ENCODE measurements at regions not wholly inside any gene's neighbourhood (a gene's known extent, or its start where the extent isn't known, plus 50 kb on each side); places are given as distances from the start of the nearest gene placed in this dataset.
"Not testable (repeated sequence)": the region's sequence is repeated elsewhere in the genome, so short reads cannot be mapped to it uniquely, and the experiment has no call there.

DNA sequence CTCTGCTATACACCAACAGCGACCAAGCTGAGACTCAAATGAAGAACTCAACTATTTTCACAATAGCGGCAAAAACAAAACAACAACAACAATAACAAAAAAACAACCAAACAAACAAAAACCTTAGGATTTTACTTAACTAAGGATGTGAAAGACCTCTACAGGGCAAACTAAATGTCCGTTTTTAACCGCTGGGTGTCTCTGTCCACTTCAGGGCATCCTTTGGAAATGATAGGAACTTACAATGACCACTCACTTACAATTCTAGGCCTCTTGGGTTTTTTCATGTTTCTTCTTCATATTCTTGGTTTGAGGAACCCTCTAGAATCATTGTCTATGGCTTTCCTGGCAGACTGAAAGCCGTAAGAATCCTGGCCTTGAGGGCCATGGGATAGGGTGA is 134.0 kb upstream of the FAM78B start:
- H3K9me3 Mint-ChIP-seq = peaks cover 0 to 12% (median 0%) of the 10 kb centered on the region in 3 donors
- no peak overlapping the region for H3K4me3 ChIP-seq (ENCODE audit: control insufficient read depth in 1 of 2, extremely low read depth in 1 of 2, low read length in 1 of 2)
- no peaks in the 10 kb centered on the region for H3K4me1 Mint-ChIP-seq
- no peaks in the 10 kb centered on the region for H3K9me3 ChIP-seq
- POLR2A ChIA-PET = no interaction called here
- DNase-seq (no peak), ATAC-seq (replicated peaks in 1 of 4) (no peak)
- no peak overlapping the region for H3K4me3 Mint-ChIP-seq
- H3K36me3 ChIP-seq (ENCODE audit: control insufficient read depth in 2 of 2, extremely low read depth in 1 of 2, insufficient read depth in 1 of 2, low read length in 1 of 2) = no peaks in the 10 kb centered on the region
- WGBS (ENCODE audit: insufficient coverage) = 92% methylated on average over 3 of the region's 5 CpGs
- no peak overlapping the region for H3K27ac Mint-ChIP-seq
- H3K4me1 ChIP-seq (ENCODE audit: control insufficient read depth in 1 of 2, extremely low read depth in 1 of 2, insufficient read depth in 2 of 2, low read length in 2 of 2) = no peaks in the 10 kb centered on the region
- H3K36me3 Mint-ChIP-seq = no peaks in the 10 kb centered on the region
- CTCF ChIA-PET = no interaction called here
- no peaks in the 10 kb centered on the region for H3K27me3 ChIP-seq (replicated peaks in 1 of 2; ENCODE audit: control insufficient read depth in 2 of 2, extremely low read depth in 1 of 2, insufficient read depth in 2 of 2, low read length in 1 of 2)
- peaks cover 0 to 6% of the 10 kb centered on the region in 2 donors for H3K27me3 Mint-ChIP-seq
- no peak overlapping the region for H3K27ac ChIP-seq (ENCODE audit: low read length)

DNA sequence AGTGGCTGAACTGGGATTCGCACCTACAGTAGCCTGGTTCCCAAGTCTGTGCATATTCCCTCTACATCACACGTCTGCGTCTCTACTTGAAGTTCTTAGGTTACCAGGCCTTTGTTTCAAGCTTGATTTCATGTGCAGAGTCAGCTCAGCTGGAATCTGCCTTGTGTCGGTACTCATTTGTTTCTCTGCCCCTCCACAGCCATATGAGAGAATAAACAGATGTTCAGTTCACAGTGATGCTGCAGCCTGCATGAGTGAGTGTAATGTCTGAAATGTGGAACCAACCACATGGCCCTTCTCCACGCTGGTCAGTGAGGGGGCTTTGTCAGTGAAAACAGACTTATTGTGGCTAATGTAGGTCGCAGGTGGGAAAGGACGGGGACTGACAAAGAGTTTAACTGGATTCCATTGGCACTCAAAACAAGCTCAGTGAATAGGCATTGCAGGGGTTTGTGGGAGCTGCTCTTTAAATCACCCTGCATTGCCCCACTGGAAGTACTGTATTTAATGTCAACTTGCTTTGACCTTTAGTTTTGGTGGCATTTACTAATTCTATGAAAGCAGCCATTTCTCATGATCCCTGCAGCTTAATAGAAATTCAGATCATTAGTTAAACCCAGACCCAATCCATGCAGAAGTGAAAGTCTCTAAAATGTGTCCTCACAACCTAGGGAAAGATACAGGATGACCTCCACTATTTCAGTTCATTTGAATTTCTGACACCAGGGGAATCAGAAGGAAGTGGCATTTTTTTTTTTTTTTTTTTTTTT is 136.4 kb upstream of the FAM78B start:
- 69% methylated on average over 6 of the region's 7 CpGs for WGBS (ENCODE audit: insufficient coverage)
- Histone ChIP-seq H3K36me3 (ENCODE audit: control insufficient read depth in 2 of 2, extremely low read depth in 1 of 2, insufficient read depth in 1 of 2, low read length in 1 of 2) (no peaks in the 10 kb centered on the region), H3K9me3 (no peaks in the 10 kb centered on the region), H3K27ac (ENCODE audit: low read length) (no peak overlapping the region), H3K4me1 (ENCODE audit: control insufficient read depth in 1 of 2, extremely low read depth in 1 of 2, insufficient read depth in 2 of 2, low read length in 2 of 2) (no peaks in the 10 kb centered on the region), H3K27me3 (replicated peaks in 1 of 2; ENCODE audit: control insufficient read depth in 2 of 2, extremely low read depth in 1 of 2, insufficient read depth in 2 of 2, low read length in 1 of 2) (no peaks in the 10 kb centered on the region), H3K4me3 (ENCODE audit: control insufficient read depth in 1 of 2, extremely low read depth in 1 of 2, low read length in 1 of 2) (no peak overlapping the region)
- H3K9me3 Mint-ChIP-seq = peaks cover 0 to 15% (median 0%) of the 10 kb centered on the region in 3 donors
- H3K27me3 Mint-ChIP-seq = peaks cover 0 to 6% of the 10 kb centered on the region in 2 donors
- no peak for DNase-seq
- ATAC-seq (replicated peaks in 1 of 4) = peak in 1 of 4 experiments; percentile 7
- H3K4me3 Mint-ChIP-seq = no peak overlapping the region
- POLR2A ChIA-PET = no interaction called here
- CTCF ChIA-PET = no interaction called here
- H3K27ac Mint-ChIP-seq = no peak overlapping the region
- no peaks in the 10 kb centered on the region for H3K4me1 Mint-ChIP-seq
- no peaks in the 10 kb centered on the region for H3K36me3 Mint-ChIP-seq

DNA sequence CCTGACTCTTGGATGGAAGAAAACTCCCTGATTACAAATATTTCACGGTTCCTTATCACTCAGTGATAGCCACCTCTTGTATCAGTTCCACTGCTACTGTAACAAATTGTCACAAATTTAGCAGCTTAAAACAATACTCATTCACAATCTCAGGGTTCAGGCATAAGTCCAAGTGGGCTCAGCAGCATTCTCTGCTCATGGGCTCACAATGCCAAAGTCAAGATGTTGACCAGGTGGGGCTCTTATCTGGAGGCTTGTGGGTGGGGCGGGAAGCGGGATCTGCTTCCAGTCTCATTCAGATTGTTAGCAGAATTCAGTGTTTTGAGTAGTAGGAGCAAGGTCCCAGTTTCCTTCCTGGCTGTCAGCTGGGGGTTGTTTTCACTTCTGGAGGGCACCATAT is 137.3 kb upstream of the FAM78B start:
- no peak for ATAC-seq (replicated peaks in 1 of 4)
- WGBS (ENCODE audit: insufficient coverage) = 100% methylated on average over 1 of the region's 3 CpGs
- Histone ChIP-seq H3K36me3 (ENCODE audit: control insufficient read depth in 2 of 2, extremely low read depth in 1 of 2, insufficient read depth in 1 of 2, low read length in 1 of 2) (no peaks in the 10 kb centered on the region), H3K4me1 (ENCODE audit: control insufficient read depth in 1 of 2, extremely low read depth in 1 of 2, insufficient read depth in 2 of 2, low read length in 2 of 2) (no peaks in the 10 kb centered on the region), H3K9me3 (no peaks in the 10 kb centered on the region), H3K27me3 (replicated peaks in 1 of 2; ENCODE audit: control insufficient read depth in 2 of 2, extremely low read depth in 1 of 2, insufficient read depth in 2 of 2, low read length in 1 of 2) (no peaks in the 10 kb centered on the region), H3K4me3 (ENCODE audit: control insufficient read depth in 1 of 2, extremely low read depth in 1 of 2, low read length in 1 of 2) (no peak overlapping the region), H3K27ac (ENCODE audit: low read length) (no peak overlapping the region)
- H3K9me3 Mint-ChIP-seq = peaks cover 0 to 20% (median 0%) of the 10 kb centered on the region in 3 donors
- H3K4me1 Mint-ChIP-seq = no peaks in the 10 kb centered on the region
- no peak for DNase-seq
- peaks cover 0 to 10% of the 10 kb centered on the region in 2 donors for H3K27me3 Mint-ChIP-seq
- no peak overlapping the region for H3K27ac Mint-ChIP-seq
- no peak overlapping the region for H3K4me3 Mint-ChIP-seq
- ChIA-PET CTCF (no interaction called here), POLR2A (no interaction called here)
- H3K36me3 Mint-ChIP-seq = no peaks in the 10 kb centered on the region

DNA sequence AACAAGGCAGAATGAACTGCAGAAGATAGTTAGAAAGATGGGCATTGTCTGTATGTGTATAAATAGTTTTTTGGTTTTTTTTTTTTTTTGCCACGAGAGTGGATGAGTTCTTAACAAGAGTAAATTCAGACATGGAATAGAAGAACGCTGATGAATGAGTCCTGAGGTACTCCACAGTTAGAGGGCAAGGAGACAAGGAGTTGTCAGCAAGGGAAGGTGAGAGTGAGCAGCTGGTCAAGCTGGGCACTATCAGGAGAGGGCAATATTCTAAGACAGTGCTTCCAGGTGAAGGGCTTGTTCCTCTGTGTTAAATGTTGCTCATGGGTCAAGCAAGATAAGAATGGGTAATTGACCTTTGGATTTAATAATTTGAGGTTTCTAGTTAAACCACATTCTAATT is 138.6 kb upstream of the FAM78B start:
- Mint-ChIP-seq H3K27me3 (peaks cover 0 to 10% of the 10 kb centered on the region in 2 donors), H3K4me1 (no peaks in the 10 kb centered on the region), H3K4me3 (no peak overlapping the region), H3K36me3 (no peaks in the 10 kb centered on the region), H3K27ac (no peak overlapping the region), H3K9me3 (peaks cover 0 to 14% (median 0%) of the 10 kb centered on the region in 3 donors)
- H3K9me3 ChIP-seq = no peaks in the 10 kb centered on the region
- no peak overlapping the region for H3K4me3 ChIP-seq (ENCODE audit: control insufficient read depth in 1 of 2, extremely low read depth in 1 of 2, low read length in 1 of 2)
- DNase-seq (no peak), ATAC-seq (replicated peaks in 1 of 4) (no peak)
- H3K4me1 ChIP-seq (ENCODE audit: control insufficient read depth in 1 of 2, extremely low read depth in 1 of 2, insufficient read depth in 2 of 2, low read length in 2 of 2) = no peaks in the 10 kb centered on the region
- ChIA-PET POLR2A (no interaction called here), CTCF (no interaction called here)
- H3K27me3 ChIP-seq (replicated peaks in 1 of 2; ENCODE audit: control insufficient read depth in 2 of 2, extremely low read depth in 1 of 2, insufficient read depth in 2 of 2, low read length in 1 of 2) = no peaks in the 10 kb centered on the region
- WGBS (ENCODE audit: insufficient coverage) = 88% methylated on average over 1 of the region's 2 CpGs
- H3K27ac ChIP-seq (ENCODE audit: low read length) = no peak overlapping the region
- no peaks in the 10 kb centered on the region for H3K36me3 ChIP-seq (ENCODE audit: control insufficient read depth in 2 of 2, extremely low read depth in 1 of 2, insufficient read depth in 1 of 2, low read length in 1 of 2)

GRCh38 chr1:166307261-166308188 is 140.7 kb upstream of the FAM78B start:
- ATAC-seq (replicated peaks in 1 of 4) (no peak), DNase-seq (no peak)
- no peaks in the 10 kb centered on the region for H3K4me1 ChIP-seq (ENCODE audit: control insufficient read depth in 1 of 2, extremely low read depth in 1 of 2, insufficient read depth in 2 of 2, low read length in 2 of 2)
- POLR2A ChIA-PET = no interaction called here
- H3K36me3 Mint-ChIP-seq = no peaks in the 10 kb centered on the region
- H3K27me3 Mint-ChIP-seq = peaks cover 0 to 10% of the 10 kb centered on the region in 2 donors
- H3K27ac Mint-ChIP-seq = no peak overlapping the region
- no peak overlapping the region for H3K4me3 ChIP-seq (ENCODE audit: control insufficient read depth in 1 of 2, extremely low read depth in 1 of 2, low read length in 1 of 2)
- no peak overlapping the region for H3K27ac ChIP-seq (ENCODE audit: low read length)
- CTCF ChIA-PET = no interaction called here
- WGBS (ENCODE audit: insufficient coverage) = 80% methylated on average over 1 of the region's 9 CpGs
- H3K9me3 Mint-ChIP-seq = peaks cover 0 to 12% (median 0%) of the 10 kb centered on the region in 3 donors
- no peaks in the 10 kb centered on the region for H3K4me1 Mint-ChIP-seq
- H3K4me3 Mint-ChIP-seq = no peak overlapping the region
- H3K9me3 ChIP-seq = no peaks in the 10 kb centered on the region
- no peaks in the 10 kb centered on the region for H3K27me3 ChIP-seq (replicated peaks in 1 of 2; ENCODE audit: control insufficient read depth in 2 of 2, extremely low read depth in 1 of 2, insufficient read depth in 2 of 2, low read length in 1 of 2)
- no peaks in the 10 kb centered on the region for H3K36me3 ChIP-seq (ENCODE audit: control insufficient read depth in 2 of 2, extremely low read depth in 1 of 2, insufficient read depth in 1 of 2, low read length in 1 of 2)

GRCh38 chr1:166316306-166316705 is 149.5 kb upstream of the FAM78B start:
- H3K9me3 Mint-ChIP-seq = peaks cover 6 to 21% (median 6%) of the 10 kb centered on the region in 3 donors
- H3K36me3 ChIP-seq (ENCODE audit: control insufficient read depth in 2 of 2, extremely low read depth in 1 of 2, insufficient read depth in 1 of 2, low read length in 1 of 2); DNase-seq; POLR2A ChIA-PET; H3K27me3 ChIP-seq (replicated peaks in 1 of 2; ENCODE audit: control insufficient read depth in 2 of 2, extremely low read depth in 1 of 2, insufficient read depth in 2 of 2, low read length in 1 of 2); H3K4me1 ChIP-seq (ENCODE audit: control insufficient read depth in 1 of 2, extremely low read depth in 1 of 2, insufficient read depth in 2 of 2, low read length in 2 of 2); H3K4me3 Mint-ChIP-seq; H3K27me3 Mint-ChIP-seq; CTCF ChIA-PET; H3K27ac Mint-ChIP-seq; H3K9me3 ChIP-seq; H3K4me3 ChIP-seq (ENCODE audit: control insufficient read depth in 1 of 2, extremely low read depth in 1 of 2, low read length in 1 of 2); H3K36me3 Mint-ChIP-seq; H3K27ac ChIP-seq (ENCODE audit: low read length); H3K4me1 Mint-ChIP-seq; ATAC-seq (replicated peaks in 1 of 4): not testable (repeated sequence)
- 52% methylated on average over 2 of the region's 5 CpGs for WGBS (ENCODE audit: insufficient coverage)
